K562 (cell line): ENCODE measurements at regions not wholly inside any gene's neighbourhood (a gene's known extent, or its start where the extent isn't known, plus 50 kb on each side); places are given as distances from the start of the nearest gene placed in this dataset.

ENCODE experiments used
- CREB1 ChIP-seq, 2 experiments: sonication (generic) in 1 of 2; formaldehyde crosslinking in 1 of 2; IDR thresholded peaks; 2 replicates each; pipeline versions ENCODE4 v1.6.1 to v1.8.0; 2012 to 2022; ENCODE audit warnings: inconsistent platforms in 1 of 2, mild to moderate bottlenecking in 1 of 2, missing genetic modification reagents in 1 of 2, moderate library complexity in 1 of 2
- EZH2 ChIP-seq: IDR thresholded peaks from 2 replicates; pipeline ENCODE4 v1.6.1; 2012; ENCODE audit warnings: low read depth, mild to moderate bottlenecking, inconsistent platforms, low read length, borderline replicate concordance
- POLR2A ChIP-seq: fragments of 450-650 bp; conservative IDR thresholded peaks from 2 replicates; pipeline ENCODE4 v1.6.1; 2016
- ZFP1 ChIP-seq: fragments of 450-650 bp; formaldehyde crosslinking; IDR thresholded peaks from 2 replicates; pipeline ENCODE4 v1.4.0; 2020; ENCODE audit warnings: mild to moderate bottlenecking, mixed read lengths
- ZNF274 ChIP-seq: IDR thresholded peaks from 2 replicates; pipeline ENCODE4 v1.6.1; 2011; ENCODE audit warnings: low read depth, mild to moderate bottlenecking, low read length, moderate library complexity, borderline replicate concordance
- ZNF77 ChIP-seq: fragments of 250-450 bp; sonication (Bioruptor Pico); IDR thresholded peaks from 2 replicates; pipeline ENCODE4 v1.5.0; 2020
- TF ChIP-seq, protein P1 (sequence below): IDR thresholded peaks from 3 replicates; pipeline ENCODE4 v1.6.1; 2011; ENCODE audit warnings: borderline replicate concordance, mild to moderate bottlenecking, moderate library complexity; ENCODE audit not compliant: insufficient read length; ENCODE audit errors: extremely low read depth
- TF ChIP-seq, protein P2 (sequence below): fragments of 250-450 bp; sonication (Bioruptor Pico); IDR thresholded peaks from 2 replicates; pipeline ENCODE4 v1.5.0; 2020; ENCODE audit warnings: mild to moderate bottlenecking, borderline replicate concordance
- TF ChIP-seq, protein P3 (sequence below), 3 experiments: IDR thresholded peaks in 2 of 3; conservative IDR thresholded peaks in 1 of 3; 2 replicates each; pipeline ENCODE4 v1.5.1; 2011 to 2012; ENCODE audit warnings: low read length in 3 of 3, mild to moderate bottlenecking in 3 of 3, control low read depth in 2 of 3, improper control_type of control experiment in 1 of 3, inconsistent platforms in 1 of 3, low read depth in 1 of 3, mixed read lengths in 1 of 3, moderate library complexity in 1 of 3; ENCODE audit not compliant: insufficient read depth in 2 of 3
- TF ChIP-seq, protein P4 (sequence below), 2 experiments: fragments of 450-650 bp; IDR thresholded peaks; 2 replicates each; pipeline ENCODE4 v1.6.1; 2016; ENCODE audit warnings: mild to moderate bottlenecking in 2 of 2, borderline replicate concordance in 1 of 2, low read depth in 1 of 2, moderate library complexity in 1 of 2

DNA sequence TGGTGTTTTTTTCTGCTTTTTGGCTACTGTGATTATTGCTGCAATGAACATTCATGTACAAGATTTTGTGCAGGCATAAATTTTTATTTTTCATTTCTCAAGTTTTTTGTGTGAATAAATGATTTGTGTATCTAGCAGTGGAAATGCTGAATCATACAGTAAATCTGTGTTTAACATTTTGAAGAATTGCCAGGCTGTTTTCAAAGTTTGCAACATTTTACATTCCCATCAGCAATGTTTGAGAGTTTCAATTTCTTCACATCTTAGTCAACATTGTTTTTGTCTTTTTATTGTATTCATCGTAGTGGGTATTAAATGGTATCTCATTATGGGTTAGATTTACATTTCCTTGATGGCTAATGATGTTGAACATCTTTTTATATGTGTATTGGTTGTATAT, 98.8 kb upstream of the RBMS1 start:
- TF ChIP-seq, protein P1, sequence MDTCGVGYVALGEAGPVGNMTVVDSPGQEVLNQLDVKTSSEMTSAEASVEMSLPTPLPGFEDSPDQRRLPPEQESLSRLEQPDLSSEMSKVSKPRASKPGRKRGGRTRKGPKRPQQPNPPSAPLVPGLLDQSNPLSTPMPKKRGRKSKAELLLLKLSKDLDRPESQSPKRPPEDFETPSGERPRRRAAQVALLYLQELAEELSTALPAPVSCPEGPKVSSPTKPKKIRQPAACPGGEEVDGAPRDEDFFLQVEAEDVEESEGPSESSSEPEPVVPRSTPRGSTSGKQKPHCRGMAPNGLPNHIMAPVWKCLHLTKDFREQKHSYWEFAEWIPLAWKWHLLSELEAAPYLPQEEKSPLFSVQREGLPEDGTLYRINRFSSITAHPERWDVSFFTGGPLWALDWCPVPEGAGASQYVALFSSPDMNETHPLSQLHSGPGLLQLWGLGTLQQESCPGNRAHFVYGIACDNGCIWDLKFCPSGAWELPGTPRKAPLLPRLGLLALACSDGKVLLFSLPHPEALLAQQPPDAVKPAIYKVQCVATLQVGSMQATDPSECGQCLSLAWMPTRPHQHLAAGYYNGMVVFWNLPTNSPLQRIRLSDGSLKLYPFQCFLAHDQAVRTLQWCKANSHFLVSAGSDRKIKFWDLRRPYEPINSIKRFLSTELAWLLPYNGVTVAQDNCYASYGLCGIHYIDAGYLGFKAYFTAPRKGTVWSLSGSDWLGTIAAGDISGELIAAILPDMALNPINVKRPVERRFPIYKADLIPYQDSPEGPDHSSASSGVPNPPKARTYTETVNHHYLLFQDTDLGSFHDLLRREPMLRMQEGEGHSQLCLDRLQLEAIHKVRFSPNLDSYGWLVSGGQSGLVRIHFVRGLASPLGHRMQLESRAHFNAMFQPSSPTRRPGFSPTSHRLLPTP, result no peak
- TF ChIP-seq ZNF274 (no peak), POLR2A (no peak), ZNF77 (CRISPR knock-in tag) (no peak), EZH2 (no peak), CREB1 (IDR thresholded peaks at IDR 0.05) (no peak), CREB1 (CRISPR knock-in tag; IDR thresholded peaks at IDR 0.05) (no peak), ZFP1 (no peak)
- TF ChIP-seq, protein P2, sequence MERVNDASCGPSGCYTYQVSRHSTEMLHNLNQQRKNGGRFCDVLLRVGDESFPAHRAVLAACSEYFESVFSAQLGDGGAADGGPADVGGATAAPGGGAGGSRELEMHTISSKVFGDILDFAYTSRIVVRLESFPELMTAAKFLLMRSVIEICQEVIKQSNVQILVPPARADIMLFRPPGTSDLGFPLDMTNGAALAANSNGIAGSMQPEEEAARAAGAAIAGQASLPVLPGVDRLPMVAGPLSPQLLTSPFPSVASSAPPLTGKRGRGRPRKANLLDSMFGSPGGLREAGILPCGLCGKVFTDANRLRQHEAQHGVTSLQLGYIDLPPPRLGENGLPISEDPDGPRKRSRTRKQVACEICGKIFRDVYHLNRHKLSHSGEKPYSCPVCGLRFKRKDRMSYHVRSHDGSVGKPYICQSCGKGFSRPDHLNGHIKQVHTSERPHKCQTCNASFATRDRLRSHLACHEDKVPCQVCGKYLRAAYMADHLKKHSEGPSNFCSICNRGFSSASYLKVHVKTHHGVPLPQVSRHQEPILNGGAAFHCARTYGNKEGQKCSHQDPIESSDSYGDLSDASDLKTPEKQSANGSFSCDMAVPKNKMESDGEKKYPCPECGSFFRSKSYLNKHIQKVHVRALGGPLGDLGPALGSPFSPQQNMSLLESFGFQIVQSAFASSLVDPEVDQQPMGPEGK (CRISPR knock-in tag), result no peak
- TF ChIP-seq, protein P3, sequence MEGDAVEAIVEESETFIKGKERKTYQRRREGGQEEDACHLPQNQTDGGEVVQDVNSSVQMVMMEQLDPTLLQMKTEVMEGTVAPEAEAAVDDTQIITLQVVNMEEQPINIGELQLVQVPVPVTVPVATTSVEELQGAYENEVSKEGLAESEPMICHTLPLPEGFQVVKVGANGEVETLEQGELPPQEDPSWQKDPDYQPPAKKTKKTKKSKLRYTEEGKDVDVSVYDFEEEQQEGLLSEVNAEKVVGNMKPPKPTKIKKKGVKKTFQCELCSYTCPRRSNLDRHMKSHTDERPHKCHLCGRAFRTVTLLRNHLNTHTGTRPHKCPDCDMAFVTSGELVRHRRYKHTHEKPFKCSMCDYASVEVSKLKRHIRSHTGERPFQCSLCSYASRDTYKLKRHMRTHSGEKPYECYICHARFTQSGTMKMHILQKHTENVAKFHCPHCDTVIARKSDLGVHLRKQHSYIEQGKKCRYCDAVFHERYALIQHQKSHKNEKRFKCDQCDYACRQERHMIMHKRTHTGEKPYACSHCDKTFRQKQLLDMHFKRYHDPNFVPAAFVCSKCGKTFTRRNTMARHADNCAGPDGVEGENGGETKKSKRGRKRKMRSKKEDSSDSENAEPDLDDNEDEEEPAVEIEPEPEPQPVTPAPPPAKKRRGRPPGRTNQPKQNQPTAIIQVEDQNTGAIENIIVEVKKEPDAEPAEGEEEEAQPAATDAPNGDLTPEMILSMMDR (IDR thresholded peaks at IDR 0.05 in 2 of 3, conservative IDR thresholded peaks at IDR 0.05 in 1 of 3; ENCODE audit: insufficient read depth in 2 of 3, low read depth in 1 of 3, low read length in 3 of 3), result no peak
- TF ChIP-seq, protein P4, sequence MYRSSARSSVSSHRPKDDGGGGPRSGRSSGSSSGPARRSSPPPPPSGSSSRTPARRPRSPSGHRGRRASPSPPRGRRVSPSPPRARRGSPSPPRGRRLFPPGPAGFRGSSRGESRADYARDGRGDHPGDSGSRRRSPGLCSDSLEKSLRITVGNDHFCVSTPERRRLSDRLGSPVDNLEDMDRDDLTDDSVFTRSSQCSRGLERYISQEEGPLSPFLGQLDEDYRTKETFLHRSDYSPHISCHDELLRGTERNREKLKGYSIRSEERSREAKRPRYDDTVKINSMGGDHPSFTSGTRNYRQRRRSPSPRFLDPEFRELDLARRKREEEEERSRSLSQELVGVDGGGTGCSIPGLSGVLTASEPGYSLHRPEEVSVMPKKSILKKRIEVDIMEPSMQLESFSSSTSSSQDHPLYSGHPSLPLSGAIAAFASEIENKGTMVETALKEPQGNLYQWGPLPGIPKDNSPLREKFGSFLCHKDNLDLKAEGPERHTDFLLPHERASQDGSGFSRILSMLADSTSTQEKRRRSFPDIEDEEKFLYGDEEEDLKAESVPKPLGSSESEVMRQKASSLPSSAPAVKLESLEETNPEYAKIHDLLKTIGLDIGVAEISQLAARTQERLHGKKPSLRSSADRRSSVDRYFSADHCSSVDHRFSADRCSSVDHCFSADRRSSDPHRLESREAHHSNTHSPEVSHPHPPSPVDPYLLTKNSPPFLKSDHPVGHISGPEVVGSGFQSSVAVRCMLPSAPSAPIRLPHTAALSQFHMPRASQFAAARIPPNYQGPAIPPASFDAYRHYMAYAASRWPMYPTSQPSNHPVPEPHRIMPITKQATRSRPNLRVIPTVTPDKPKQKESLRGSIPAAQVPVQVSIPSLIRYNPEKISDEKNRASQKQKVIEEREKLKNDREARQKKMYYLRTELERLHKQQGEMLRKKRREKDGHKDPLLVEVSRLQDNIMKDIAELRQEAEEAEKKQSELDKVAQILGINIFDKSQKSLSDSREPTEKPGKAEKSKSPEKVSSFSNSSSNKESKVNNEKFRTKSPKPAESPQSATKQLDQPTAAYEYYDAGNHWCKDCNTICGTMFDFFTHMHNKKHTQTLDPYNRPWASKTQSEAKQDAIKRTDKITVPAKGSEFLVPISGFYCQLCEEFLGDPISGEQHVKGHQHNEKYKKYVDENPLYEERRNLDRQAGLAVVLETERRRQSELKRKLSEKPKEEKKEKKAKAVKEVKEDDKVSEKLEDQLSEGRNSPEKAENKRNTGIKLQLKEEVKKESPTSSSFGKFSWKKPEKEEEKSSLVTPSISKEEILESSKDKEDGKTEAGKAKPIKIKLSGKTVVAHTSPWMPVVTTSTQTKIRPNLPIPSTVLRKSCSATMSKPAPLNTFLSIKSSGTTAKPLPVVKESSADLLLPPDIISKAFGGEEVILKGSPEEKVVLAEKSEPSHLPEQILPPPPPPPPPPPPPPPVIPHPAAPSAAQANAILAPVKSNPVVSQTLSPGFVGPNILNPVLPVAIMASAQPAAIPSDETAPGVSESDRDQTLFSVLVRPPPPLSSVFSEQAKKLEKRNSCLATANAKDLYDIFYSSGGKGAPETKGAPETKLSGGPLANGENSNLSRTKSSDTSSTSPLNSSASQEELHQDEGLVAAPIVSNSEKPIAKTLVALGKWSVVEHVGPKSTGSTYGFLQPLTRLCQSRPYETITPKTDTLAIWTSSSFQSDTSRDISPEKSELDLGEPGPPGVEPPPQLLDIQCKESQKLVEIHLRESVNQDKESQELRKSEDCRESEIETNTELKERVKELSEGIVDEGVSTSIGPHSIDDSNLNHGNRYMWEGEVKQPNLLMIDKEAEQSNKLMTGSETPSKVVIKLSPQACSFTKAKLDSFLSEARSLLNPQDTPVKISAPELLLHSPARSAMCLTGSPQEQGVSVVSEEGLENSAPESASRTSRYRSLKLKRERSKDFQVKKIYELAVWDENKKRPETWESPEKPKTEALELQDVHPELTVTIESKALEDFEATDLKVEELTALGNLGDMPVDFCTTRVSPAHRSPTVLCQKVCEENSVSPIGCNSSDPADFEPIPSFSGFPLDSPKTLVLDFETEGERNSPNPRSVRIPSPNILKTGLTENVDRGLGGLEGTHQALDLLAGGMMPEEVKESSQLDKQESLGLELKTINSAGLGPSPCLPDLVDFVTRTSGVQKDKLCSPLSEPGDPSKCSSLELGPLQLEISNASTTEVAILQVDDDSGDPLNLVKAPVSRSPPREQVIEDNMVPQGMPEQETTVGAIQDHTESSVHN (IDR thresholded peaks at IDR 0.05; ENCODE audit: borderline replicate concordance in 1 of 2, low read depth in 1 of 2), result no peak
